A204.1 (cell line): ENCODE measurements at regions not wholly inside any gene's neighbourhood (a gene's known extent, or its start where the extent isn't known, plus 50 kb on each side); places are given as distances from the start of the nearest gene placed in this dataset.
"Not testable (repeated sequence)": the region's sequence is repeated elsewhere in the genome, so short reads cannot be mapped to it uniquely, and the experiment has no call there.

Experiments used
- FAIRE-seq: peaks from 2 replicates; lab custom pipeline; 2012; peaks lifted over from hg19 to GRCh38; lab: Jason Lieb, UNC

DNA sequence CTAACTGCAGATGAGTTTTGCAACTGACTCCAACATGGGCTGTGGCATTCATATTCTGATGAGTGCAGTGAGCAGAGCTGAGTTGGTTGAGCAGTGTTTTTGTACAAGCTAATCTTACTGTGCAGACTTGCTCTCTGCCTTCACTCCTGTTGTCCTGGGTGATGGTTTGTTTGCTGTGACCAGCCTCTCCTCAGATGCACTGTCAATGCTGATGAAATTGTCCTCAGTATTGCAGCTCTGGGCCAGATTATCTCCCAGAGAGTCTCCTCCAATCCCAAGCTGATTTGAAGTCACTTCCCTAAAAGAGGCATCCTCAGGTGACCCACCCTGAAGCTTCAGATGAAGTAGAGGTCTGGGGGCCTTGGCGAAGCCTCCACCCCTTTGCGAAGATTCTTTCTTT lies 581.8 kb downstream of the ACTL7B start:
- FAIRE-seq = no peak

DNA sequence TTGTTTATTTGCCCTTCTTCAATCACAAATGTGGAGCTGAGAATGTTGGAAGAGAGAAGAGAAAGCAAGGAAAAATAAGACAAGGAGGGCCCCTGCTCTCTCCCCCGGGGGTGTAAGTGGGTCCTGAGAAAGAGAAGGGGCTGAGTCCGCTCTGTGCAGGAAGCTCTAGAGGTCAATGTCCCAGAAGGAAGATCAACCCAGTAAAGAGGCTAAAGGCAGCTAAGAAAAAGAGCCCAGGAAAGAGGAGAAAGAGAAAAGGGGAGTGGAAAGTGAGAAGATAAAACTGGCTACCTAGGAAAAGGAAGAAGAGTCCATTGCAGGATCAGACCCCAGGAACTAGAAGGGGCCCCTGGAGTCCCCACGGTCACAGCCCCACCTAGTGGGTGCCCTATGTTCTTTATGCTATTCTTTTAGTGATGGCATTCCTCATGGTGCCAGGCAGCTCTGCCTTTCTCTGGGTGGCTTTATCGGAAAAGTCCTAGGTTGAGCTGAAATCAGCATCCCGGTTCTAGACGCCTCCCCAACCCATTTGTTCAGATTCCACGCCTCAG lies 583.4 kb downstream of the ACTL7B start:
- FAIRE-seq = no peak

DNA sequence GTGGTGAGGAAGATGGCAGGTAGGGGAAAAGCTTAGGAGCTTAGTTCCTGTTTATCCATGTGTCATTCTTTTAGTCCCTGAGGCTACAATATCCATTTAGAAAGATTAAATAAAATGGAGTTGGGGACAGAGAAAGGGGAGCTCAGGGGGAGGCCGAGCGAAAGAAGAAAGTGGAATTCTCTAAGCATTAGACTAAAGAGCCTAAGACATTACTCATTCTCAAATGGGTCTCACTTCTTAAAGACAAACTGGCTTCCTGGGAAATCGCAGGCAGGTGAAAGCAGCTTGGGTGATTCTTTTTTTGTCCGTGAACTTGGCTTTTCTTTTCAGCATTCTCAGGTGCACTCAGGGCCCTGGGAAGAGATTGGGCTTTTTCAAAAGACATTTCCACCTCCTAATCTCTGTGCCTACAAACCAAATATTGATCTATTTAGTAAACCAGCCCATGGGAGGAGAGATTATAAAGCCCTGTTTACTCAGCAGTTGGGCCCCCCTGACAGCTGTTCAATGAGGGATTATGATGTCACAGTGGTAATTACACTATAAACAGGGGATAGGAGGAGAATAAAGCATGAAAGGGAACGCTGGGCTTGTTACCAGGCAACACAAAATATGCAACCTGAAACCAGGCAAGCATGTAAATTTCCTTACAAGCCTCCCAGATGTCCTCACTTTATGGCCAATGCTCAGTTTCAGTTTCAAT lies 584.0 kb downstream of the ACTL7B start:
- FAIRE-seq = no peak

DNA sequence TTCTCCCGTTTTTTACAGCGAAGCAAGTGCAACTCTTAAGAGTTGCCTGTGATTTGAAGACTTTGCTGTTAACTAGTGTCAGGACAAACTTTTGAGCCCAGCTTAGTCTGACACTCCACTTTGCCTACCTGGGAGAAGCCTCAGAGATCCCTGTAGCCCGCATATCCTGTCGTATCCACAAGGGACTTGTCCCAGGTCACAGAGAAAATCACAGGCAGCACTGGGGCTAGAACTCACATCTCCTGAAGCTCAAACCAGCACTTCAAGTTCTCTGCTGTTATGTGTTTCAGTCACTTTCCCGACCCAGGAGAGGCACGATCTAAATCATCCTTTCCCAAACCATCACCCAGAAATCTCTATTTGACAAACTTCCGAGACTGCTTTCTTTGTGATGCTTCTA lies 584.5 kb downstream of the ACTL7B start:
- no peak for FAIRE-seq

DNA sequence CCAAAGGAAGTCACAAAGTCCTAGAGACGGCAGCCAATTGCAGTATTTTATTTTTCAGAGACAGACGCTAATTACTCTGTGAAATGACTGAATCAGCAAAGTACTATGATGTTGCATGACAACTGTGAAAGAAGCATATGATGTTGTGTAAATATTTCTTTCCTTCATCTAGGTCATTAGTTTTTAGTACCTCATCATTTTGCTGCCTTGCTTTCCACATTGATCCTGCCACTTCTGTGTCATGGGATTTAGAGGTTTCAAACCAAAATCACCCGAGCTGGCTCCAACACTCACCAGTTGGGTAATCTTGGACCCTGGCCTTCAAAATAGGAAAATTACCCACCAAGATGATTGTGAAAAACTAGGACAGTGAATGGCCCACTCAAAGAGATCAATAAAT lies 585.2 kb downstream of the ACTL7B start:
- FAIRE-seq = no peak

GRCh38 chr9:108270051-108270450 lies 585.7 kb downstream of the ACTL7B start:
- no peak for FAIRE-seq

- FAIRE-seq = no peak
Measured at GRCh38 chr9:108269371-108269770, 586.4 kb downstream of the ACTL7B start.

DNA sequence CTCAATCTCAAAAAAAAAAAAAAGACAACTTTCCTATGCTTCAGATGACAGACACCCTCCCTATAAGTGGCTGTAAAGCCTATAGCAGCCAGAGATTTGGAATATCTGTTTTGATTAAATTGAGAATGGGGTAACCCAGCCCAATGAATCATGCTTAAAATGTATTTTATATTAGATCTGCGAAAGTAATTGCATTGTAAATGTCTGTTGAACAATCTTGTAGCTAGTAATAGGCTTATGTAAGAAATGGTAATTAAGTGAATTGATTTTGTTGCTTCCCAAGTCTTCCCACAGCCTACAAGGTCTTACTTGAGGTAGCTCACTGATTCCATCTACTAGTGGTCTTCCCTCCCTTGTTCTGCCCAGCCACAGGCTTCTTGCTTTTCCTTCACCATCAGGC lies 590.7 kb downstream of the ACTL7B start:
- no peak for FAIRE-seq

- no peak for FAIRE-seq
Measured at GRCh38 chr9:108264093-108264492, 591.7 kb downstream of the ACTL7B start.

DNA sequence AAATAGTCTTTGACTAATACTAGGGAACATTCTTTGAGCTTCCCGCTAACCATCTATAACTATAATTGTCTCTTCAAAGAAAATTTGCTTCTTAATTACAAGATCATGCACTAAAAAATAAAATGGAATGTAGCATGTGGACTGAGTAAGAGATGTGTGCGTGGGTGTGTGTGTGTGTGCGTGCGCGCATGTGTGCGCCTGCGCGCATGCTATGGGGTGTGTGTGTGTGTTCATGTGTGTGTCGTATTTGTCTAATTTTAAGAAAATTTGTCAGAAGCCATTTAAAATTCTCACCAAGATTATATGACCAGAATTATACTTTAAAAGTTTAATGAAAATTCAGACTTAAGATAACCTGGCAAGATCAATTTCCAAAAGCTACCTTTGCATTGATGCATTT lies 593.0 kb downstream of the ACTL7B start:
- FAIRE-seq = no peak

- FAIRE-seq = no peak
Measured at GRCh38 chr9:108259917-108260675, 595.7 kb downstream of the ACTL7B start.

- no peak for FAIRE-seq
Measured at GRCh38 chr9:108258640-108259039, 597.1 kb downstream of the ACTL7B start.

- FAIRE-seq = no peak
Measured at GRCh38 chr9:108257382-108257781, 598.4 kb downstream of the ACTL7B start.

GRCh38 chr9:108254236-108254635 lies 601.5 kb downstream of the ACTL7B start:
- FAIRE-seq = no peak

GRCh38 chr9:108247391-108247790 lies 608.4 kb downstream of the ACTL7B start:
- not testable (repeated sequence) for FAIRE-seq

GRCh38 chr9:108245901-108246300 lies 609.9 kb downstream of the ACTL7B start:
- FAIRE-seq = no peak

DNA sequence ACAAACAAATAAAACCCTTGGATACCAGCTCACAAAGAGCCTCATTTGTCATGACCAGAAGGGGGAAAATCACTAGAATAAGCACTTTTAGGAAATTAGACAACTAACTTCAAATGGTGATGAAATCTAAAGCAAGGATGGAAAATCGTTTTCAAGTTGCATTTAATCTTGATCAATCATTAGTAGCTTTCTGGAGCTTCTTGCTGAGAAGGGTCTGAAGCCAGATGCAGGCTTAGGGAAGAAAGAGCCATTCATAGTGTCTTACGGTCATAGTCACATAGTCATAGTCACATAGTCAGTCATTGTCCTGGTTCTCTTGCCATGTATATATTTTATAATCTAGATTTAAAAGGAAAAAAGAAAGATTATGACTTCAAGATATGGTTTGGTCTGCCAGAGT lies 610.5 kb downstream of the ACTL7B start:
- no peak for FAIRE-seq

- FAIRE-seq = no peak
Measured at GRCh38 chr9:108244686-108245085, 611.1 kb downstream of the ACTL7B start.

DNA sequence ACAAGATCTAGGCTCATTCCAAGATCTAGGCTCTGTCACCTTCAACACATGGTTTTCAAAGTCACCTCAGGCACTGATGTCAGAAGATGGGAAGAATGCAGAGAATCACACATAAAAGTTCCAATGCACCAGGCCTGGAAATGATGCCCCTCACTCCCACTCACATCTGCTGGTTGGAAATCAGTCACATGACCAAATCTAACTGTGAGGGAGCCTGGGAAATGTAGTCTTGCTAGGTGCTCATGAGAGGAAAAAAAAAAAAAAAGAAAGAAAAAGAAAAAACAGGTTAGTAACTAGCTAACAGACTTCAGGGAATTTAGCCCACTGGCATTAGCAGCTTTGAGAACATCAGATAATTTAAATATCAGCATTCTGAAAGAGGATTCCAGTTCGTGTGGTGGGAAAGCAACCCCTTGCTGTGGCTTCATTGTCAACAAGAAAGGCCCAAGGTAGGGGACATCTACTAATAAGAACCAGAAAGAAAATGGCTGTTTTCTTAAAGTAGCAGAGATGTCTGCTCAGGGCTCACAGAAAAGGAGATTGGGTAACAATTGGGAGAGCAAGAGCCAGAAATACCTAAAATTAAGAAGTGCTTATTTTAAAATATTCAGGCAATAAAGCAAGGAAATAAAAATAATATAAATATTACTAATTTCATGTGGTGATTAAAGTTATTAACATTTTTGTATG lies 614.3 kb downstream of the ACTL7B start:
- no peak for FAIRE-seq

GRCh38 chr9:108239696-108240321 lies 616.0 kb downstream of the ACTL7B start:
- no peak for FAIRE-seq

GRCh38 chr9:108235609-108236008 lies 620.2 kb downstream of the ACTL7B start:
- FAIRE-seq = no peak

- no peak for FAIRE-seq
Measured at GRCh38 chr9:108234811-108235210, 621.0 kb downstream of the ACTL7B start.
